IPS-18a (cell line): ENCODE measurements at regions not wholly inside any gene's neighbourhood (a gene's known extent, or its start where the extent isn't known, plus 50 kb on each side); places are given as distances from the start of the nearest gene placed in this dataset.

Experiments used
- H3K27ac ChIP-seq: one replicate; pipeline ENCODE4 v1.5.1; 2013; ENCODE audit warnings: low read length
- H3K27me3 ChIP-seq: one replicate; pipeline ENCODE4 v1.6.1; 2013; ENCODE audit warnings: mild to moderate bottlenecking, low read length; ENCODE audit not compliant: control insufficient read depth, insufficient read depth
- H3K36me3 ChIP-seq: one replicate; pipeline ENCODE4 v1.6.1; 2013; ENCODE audit warnings: low read depth, low read length; ENCODE audit not compliant: control insufficient read depth
- H3K4me1 ChIP-seq: one replicate; pipeline ENCODE4 v1.6.1; 2013; ENCODE audit warnings: low read depth, low read length; ENCODE audit not compliant: control insufficient read depth
- H3K4me3 ChIP-seq: one replicate; pipeline ENCODE4 v1.5.1; 2013; ENCODE audit warnings: low read length
- H3K9ac ChIP-seq: one replicate; pipeline ENCODE4 v1.6.1; 2013; ENCODE audit warnings: mild to moderate bottlenecking, low read length, moderate library complexity
- H3K9me3 ChIP-seq: one replicate; pipeline ENCODE4 v1.6.1; 2013; ENCODE audit warnings: low read depth, low read length; ENCODE audit not compliant: control insufficient read depth

- Histone ChIP-seq H3K9ac (no peak overlapping the region), H3K4me3 (no peak overlapping the region), H3K4me1 (no peaks in the 10 kb centered on the region), H3K27me3 (no peaks in the 10 kb centered on the region), H3K27ac (no peak overlapping the region), H3K36me3 (no peaks in the 10 kb centered on the region), H3K9me3 (peaks cover 26% of the 10 kb centered on the region)
These were observed 626.6 kb upstream of the TMEM132C start for GRCh38 chr12:127640181-127640886.

- H3K4me3 ChIP-seq: no peak overlapping the region
- H3K9ac ChIP-seq: no peak overlapping the region
- H3K27me3 ChIP-seq: no peaks in the 10 kb centered on the region
- H3K27ac ChIP-seq: no peak overlapping the region
- no peaks in the 10 kb centered on the region for H3K4me1 ChIP-seq
- H3K36me3 ChIP-seq: no peaks in the 10 kb centered on the region
- H3K9me3 ChIP-seq: peaks cover 23% of the 10 kb centered on the region
These were observed 624.8 kb upstream of the TMEM132C start for GRCh38 chr12:127642208-127642607.

- H3K9ac ChIP-seq: no peak overlapping the region
These were observed 618.6 kb upstream of the TMEM132C start for GRCh38 chr12:127648321-127648720.

DNA sequence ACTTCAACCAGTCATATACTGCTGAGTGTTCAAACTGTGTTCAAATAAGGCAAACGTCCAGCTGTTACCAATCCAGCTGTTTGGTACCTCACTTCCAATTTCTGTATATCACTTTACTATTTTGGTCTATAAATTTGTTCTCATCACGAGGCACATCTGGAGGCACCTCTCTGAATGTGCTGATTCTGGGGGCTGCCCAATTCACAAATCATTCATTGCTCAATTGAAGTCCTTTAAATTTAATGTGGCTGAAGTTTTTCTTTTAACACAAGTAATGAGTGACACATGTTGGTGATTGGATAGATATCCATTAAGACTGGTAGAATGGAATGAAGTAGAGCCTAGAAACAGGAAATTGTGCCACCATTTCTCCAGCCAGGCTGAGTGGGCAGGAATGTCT, 617.0 kb upstream of the TMEM132C start:
- Histone ChIP-seq H3K4me1 (no peaks in the 10 kb centered on the region), H3K4me3 (no peak overlapping the region), H3K9me3 (peaks cover 13% of the 10 kb centered on the region), H3K27ac (no peak overlapping the region), H3K27me3 (no peaks in the 10 kb centered on the region), H3K9ac (no peak overlapping the region), H3K36me3 (no peaks in the 10 kb centered on the region)

More at GRCh38 chr12:127648321-127648720, 618.6 kb upstream of the TMEM132C start:
- Histone ChIP-seq H3K36me3 (no peaks in the 10 kb centered on the region), H3K9me3 (peaks cover 14% of the 10 kb centered on the region), H3K27ac (no peak overlapping the region), H3K4me3 (no peak overlapping the region), H3K27me3 (no peaks in the 10 kb centered on the region), H3K4me1 (no peaks in the 10 kb centered on the region)

DNA sequence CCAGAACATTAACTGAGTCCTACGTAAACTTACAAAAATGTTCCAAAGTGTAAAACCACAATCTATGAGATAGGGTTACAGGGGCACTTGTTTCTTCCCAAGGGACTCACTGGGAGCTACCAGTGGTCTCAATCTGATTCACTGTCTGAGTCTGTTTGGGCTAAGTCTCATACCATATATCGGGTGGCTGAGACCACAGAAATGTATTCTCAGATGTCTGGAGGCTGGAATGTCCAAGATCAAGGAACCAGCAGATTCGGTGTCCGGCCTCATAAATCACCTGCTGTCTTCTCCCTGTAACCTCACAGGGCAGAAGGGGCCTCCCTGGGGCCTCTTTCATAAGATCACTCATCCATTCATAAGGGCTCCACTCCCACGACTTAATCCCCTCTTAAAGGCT, 616.3 kb upstream of the TMEM132C start:
- Histone ChIP-seq H3K9ac (no peak overlapping the region), H3K4me1 (no peaks in the 10 kb centered on the region), H3K27me3 (no peaks in the 10 kb centered on the region), H3K9me3 (peaks cover 13% of the 10 kb centered on the region), H3K4me3 (no peak overlapping the region), H3K36me3 (no peaks in the 10 kb centered on the region), H3K27ac (no peak overlapping the region)

DNA sequence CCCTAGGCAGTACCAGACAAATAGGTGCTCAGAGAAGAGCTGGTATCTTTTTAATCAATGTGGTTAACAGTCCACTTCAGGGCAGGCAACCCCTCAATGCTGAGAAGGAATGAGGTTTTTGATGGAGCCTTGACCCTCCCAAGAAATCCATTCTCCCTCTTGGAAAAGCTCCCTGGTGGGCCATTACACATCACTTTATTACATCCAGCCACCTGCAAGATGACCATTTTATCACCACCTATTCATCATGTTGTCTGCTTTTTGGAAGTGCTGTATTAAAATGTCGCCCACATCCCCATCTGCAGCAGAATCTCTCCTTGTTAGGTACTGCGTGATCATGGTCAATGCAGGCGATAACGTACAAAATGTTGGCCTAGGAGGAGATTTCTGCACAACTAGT, 614.7 kb upstream of the TMEM132C start:
- H3K4me3 ChIP-seq: no peak overlapping the region
- no peak overlapping the region for H3K9ac ChIP-seq
- no peaks in the 10 kb centered on the region for H3K36me3 ChIP-seq
- H3K9me3 ChIP-seq: peaks cover 17% of the 10 kb centered on the region
- H3K27ac ChIP-seq: no peak overlapping the region
- no peaks in the 10 kb centered on the region for H3K27me3 ChIP-seq
- H3K4me1 ChIP-seq: no peaks in the 10 kb centered on the region

DNA sequence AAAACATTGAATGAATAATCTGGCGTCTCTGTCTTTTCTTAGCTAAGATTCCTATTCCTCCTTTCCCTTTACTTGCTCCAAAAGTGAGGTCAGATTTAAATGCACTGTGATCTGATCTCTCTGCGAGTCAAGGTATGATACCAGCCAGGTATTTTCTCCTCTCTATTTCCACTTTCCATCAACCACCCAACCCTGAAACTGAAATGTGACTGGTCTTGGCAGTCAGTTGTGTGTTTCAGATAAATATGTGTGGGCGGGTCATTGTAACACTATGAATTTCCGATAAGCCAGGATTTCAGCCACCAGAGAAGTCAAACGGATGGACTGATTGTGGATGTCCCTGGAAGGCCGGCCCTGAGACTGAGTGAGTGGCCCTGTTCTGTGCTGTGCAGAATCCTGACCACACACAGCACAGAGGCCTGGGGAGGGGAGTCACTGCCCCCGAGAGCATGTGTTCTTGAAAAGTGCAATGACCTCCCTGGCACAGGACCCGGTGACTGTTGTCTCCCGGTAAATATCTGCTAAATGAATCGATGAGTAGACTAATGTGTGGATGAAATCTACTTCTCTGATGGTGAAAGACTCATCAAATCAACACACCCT, 612.5 kb upstream of the TMEM132C start:
- no peaks in the 10 kb centered on the region for H3K4me1 ChIP-seq
- no peak overlapping the region for H3K4me3 ChIP-seq
- H3K9ac ChIP-seq: no peak overlapping the region
- H3K27me3 ChIP-seq: no peaks in the 10 kb centered on the region
- no peak overlapping the region for H3K27ac ChIP-seq
- H3K9me3 ChIP-seq: peaks cover 14% of the 10 kb centered on the region
- no peaks in the 10 kb centered on the region for H3K36me3 ChIP-seq

- Histone ChIP-seq H3K9me3 (peaks cover 21% of the 10 kb centered on the region), H3K4me3 (no peak overlapping the region), H3K9ac (no peak overlapping the region), H3K4me1 (no peaks in the 10 kb centered on the region), H3K36me3 (no peaks in the 10 kb centered on the region), H3K27ac (no peak overlapping the region), H3K27me3 (no peaks in the 10 kb centered on the region)
These were observed 611.3 kb upstream of the TMEM132C start for GRCh38 chr12:127655691-127656090.

GRCh38 chr12:127656266-127656665, 610.7 kb upstream of the TMEM132C start:
- Histone ChIP-seq H3K36me3 (no peaks in the 10 kb centered on the region), H3K4me1 (no peaks in the 10 kb centered on the region), H3K9me3 (peaks cover 21% of the 10 kb centered on the region), H3K27ac (no peak overlapping the region), H3K27me3 (no peaks in the 10 kb centered on the region), H3K4me3 (no peak overlapping the region), H3K9ac (no peak overlapping the region)

GRCh38 chr12:127657036-127657435, 609.9 kb upstream of the TMEM132C start:
- Histone ChIP-seq H3K9ac (no peak overlapping the region), H3K36me3 (no peaks in the 10 kb centered on the region), H3K9me3 (peaks cover 21% of the 10 kb centered on the region), H3K27ac (no peak overlapping the region), H3K4me1 (no peaks in the 10 kb centered on the region), H3K4me3 (no peak overlapping the region), H3K27me3 (no peaks in the 10 kb centered on the region)

- no peaks in the 10 kb centered on the region for H3K36me3 ChIP-seq
- no peaks in the 10 kb centered on the region for H3K4me1 ChIP-seq
- no peak overlapping the region for H3K4me3 ChIP-seq
- peaks cover 28% of the 10 kb centered on the region for H3K9me3 ChIP-seq
- no peak overlapping the region for H3K27ac ChIP-seq
- H3K27me3 ChIP-seq: no peaks in the 10 kb centered on the region
- no peak overlapping the region for H3K9ac ChIP-seq
These were observed 606.0 kb upstream of the TMEM132C start for GRCh38 chr12:127660961-127661360.

- Histone ChIP-seq H3K27ac (no peak overlapping the region), H3K4me1 (no peaks in the 10 kb centered on the region), H3K4me3 (no peak overlapping the region), H3K36me3 (no peaks in the 10 kb centered on the region), H3K27me3 (no peaks in the 10 kb centered on the region), H3K9ac (no peak overlapping the region), H3K9me3 (peaks cover 21% of the 10 kb centered on the region)
These were observed 603.3 kb upstream of the TMEM132C start for GRCh38 chr12:127663716-127664115.
